H1 (cell line): ENCODE measurements at regions not wholly inside any gene's neighbourhood (a gene's known extent, or its start where the extent isn't known, plus 50 kb on each side); places are given as distances from the start of the nearest gene placed in this dataset.

Experiments used
- EZH2 ChIP-seq: fragments of 200-600 bp; sonication (generic); IDR thresholded peaks from 2 replicates; pipeline ENCODE4 v1.7.1; 2012; ENCODE audit warnings: low read depth, mild to moderate bottlenecking, moderate library complexity, low read length, inconsistent platforms; ENCODE audit not compliant: severe bottlenecking
- GTF2F1 ChIP-seq: IDR thresholded peaks from 2 replicates; pipeline ENCODE4 v1.6.1; 2012; ENCODE audit warnings: low read depth, low read length, improper control_type of control experiment, borderline replicate concordance
- POLR2A ChIP-seq, 2 experiments: IDR thresholded peaks; 1 replicate in 1 of 2; 2 replicates in 1 of 2; pipeline ENCODE4 v1.6.1; 2011; ENCODE audit warnings: low read depth in 2 of 2, low read length in 2 of 2, mild to moderate bottlenecking in 2 of 2; ENCODE audit errors: control extremely low read depth in 1 of 2

DNA sequence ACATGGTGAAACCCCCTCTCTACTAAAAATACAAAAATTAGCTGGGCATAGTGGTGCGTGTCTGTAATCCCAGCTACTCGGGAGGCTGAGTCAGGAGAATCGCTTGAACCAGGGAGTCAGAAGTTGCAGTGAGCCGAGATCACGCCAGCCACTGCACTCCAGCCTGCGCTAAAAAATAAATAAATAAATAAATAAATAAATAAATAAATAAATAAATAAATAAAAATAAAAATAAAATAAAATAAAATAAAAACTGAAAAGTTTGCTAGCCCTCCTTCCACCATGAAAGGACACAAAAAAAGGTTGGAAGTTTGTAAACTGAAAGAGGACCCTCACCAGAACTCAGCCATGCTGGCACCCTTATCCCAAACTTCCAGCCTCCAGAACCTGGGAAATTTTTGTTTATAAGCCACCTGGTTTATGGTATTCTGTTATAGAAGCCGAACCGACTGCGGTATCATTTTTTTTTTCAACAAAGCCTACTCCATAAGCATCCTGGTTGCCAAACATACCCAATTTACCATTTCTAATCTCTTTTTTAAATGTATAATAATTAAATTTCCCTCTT, 448.2 kb downstream of the SEMA3D start (continued):
- TF ChIP-seq EZH2, result no peak
- no peak for TF ChIP-seq POLR2A (IDR thresholded peaks at IDR 0.05; ENCODE audit: control extremely low read depth in 1 of 2, low read depth in 2 of 2, low read length in 2 of 2)
- TF ChIP-seq GTF2F1, result no peak
